GM21447 (cell line): ENCODE measurements at regions not wholly inside any gene's neighbourhood (a gene's known extent, or its start where the extent isn't known, plus 50 kb on each side); places are given as distances from the start of the nearest gene placed in this dataset.

ENCODE experiments used
- ATAC-seq: cut with Tn5 transposase; IDR thresholded peaks from one replicate; pipeline ENCODE4 v1.9.1; 2021; ENCODE audit not compliant: unreplicated experiment

GRCh38 chr16:80198311-80199299, 342.2 kb upstream of the DYNLRB2 start:
- ATAC-seq: no peak

GRCh38 chr16:80197741-80198201, 343.0 kb upstream of the DYNLRB2 start:
- no peak for ATAC-seq

- ATAC-seq: no peak
These were observed 348.9 kb upstream of the DYNLRB2 start for GRCh38 chr16:80191928-80192327.

GRCh38 chr16:80189476-80190175, 351.2 kb upstream of the DYNLRB2 start:
- no peak for ATAC-seq

- no peak for ATAC-seq
These were observed 364.7 kb upstream of the DYNLRB2 start for GRCh38 chr16:80176114-80176513.

- ATAC-seq: no peak
These were observed 365.8 kb upstream of the DYNLRB2 start for GRCh38 chr16:80175011-80175410.

- ATAC-seq: no peak
These were observed 366.4 kb upstream of the DYNLRB2 start for GRCh38 chr16:80174416-80174815.

GRCh38 chr16:80171746-80172145, 369.0 kb upstream of the DYNLRB2 start:
- ATAC-seq: no peak

- no peak for ATAC-seq
These were observed 369.6 kb upstream of the DYNLRB2 start for GRCh38 chr16:80171199-80171598.

- no peak for ATAC-seq
These were observed 373.0 kb upstream of the DYNLRB2 start for GRCh38 chr16:80167657-80168390.

- no peak for ATAC-seq
These were observed 374.7 kb upstream of the DYNLRB2 start for GRCh38 chr16:80166082-80166481.

GRCh38 chr16:80164966-80165550, 375.7 kb upstream of the DYNLRB2 start:
- ATAC-seq: no peak

- no peak for ATAC-seq
These were observed 377.5 kb upstream of the DYNLRB2 start for GRCh38 chr16:80163339-80163738.

- ATAC-seq: no peak
These were observed 378.7 kb upstream of the DYNLRB2 start for GRCh38 chr16:80161799-80162739.

- ATAC-seq: no peak
These were observed 382.0 kb upstream of the DYNLRB2 start for GRCh38 chr16:80158766-80159165.

GRCh38 chr16:80151722-80152111, 389.1 kb upstream of the DYNLRB2 start:
- ATAC-seq: no peak

GRCh38 chr16:80150978-80151721, 389.6 kb upstream of the DYNLRB2 start:
- no peak for ATAC-seq

GRCh38 chr16:80148826-80149225, 392.0 kb upstream of the DYNLRB2 start:
- no peak for ATAC-seq

GRCh38 chr16:80147026-80147655, 393.7 kb upstream of the DYNLRB2 start:
- no peak for ATAC-seq
